Neuron (in vitro differentiated cells): ENCODE measurements at regions not wholly inside any gene's neighbourhood (a gene's known extent, or its start where the extent isn't known, plus 50 kb on each side); places are given as distances from the start of the nearest gene placed in this dataset.
A peak's percentile ranks its signal among the peaks of the same experiment; 100 is the strongest.

Source experiments
- H2AFZ ChIP-seq: one replicate; pipeline ENCODE4 v1.6.1; 2013; ENCODE audit warnings: low read depth, mild to moderate bottlenecking, inconsistent platforms, low read length, moderate library complexity
- H3K27me3 ChIP-seq: one replicate; pipeline ENCODE4 v1.6.1; 2013; ENCODE audit warnings: low read length; ENCODE audit not compliant: insufficient read depth
- H3K36me3 ChIP-seq: one replicate; pipeline ENCODE4 v1.6.1; 2013; ENCODE audit warnings: low read length; ENCODE audit not compliant: insufficient read depth
- H3K4me1 ChIP-seq: one replicate; pipeline ENCODE4 v1.6.1; 2013; ENCODE audit warnings: low read length; ENCODE audit not compliant: insufficient read depth
- H3K4me3 ChIP-seq: 2 replicates; pipeline ENCODE4 v1.5.1; 2013; ENCODE audit warnings: mild to moderate bottlenecking, low read length, moderate library complexity
- H3K9me3 ChIP-seq: one replicate; pipeline ENCODE4 v1.6.1; 2013; ENCODE audit warnings: low read length

DNA sequence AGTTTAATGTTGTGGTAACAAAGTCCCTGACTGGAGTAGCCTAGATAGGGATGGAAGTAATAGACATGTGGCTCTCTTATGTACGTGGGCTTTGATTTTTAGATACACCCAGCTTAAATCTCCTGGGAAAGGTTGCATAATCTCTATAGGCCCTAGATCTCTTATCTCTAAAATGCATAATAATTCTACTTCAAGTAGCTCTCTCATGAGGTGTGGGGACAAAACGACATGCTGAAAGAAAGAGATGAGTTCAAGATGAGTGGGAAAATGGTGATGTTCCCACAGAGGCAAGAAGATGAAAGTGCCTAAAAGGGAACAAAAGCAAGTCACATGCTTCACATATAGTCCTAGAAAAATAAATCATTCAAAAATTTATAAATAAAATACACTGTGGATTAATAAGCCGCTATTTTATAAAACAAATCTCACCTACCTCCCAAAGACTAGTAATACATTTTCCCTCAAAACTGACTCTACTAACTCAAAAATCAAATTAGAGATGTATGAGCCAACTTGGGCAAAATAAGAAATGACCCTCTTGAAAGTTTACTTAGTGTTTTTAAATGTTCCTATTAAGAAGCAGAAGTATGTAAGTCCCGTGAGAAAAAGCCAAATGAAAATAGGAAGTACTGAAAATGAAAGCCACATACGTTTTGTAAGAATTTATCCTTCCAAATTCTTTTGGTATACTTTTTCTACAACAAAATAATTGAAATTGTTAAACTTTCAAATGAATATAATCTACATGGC is 148.2 kb upstream of the ITGA4 start:
- Histone ChIP-seq H3K4me3 (no peak overlapping the region), H3K36me3 (no peaks in the 10 kb centered on the region), H2AFZ (no peak overlapping the region), H3K27me3 (no peaks in the 10 kb centered on the region), H3K4me1 (peaks cover 17% of the 10 kb centered on the region), H3K9me3 (no peaks in the 10 kb centered on the region)

- Histone ChIP-seq H2AFZ (no peak overlapping the region), H3K27me3 (no peaks in the 10 kb centered on the region), H3K4me1 (peaks cover 18% of the 10 kb centered on the region), H3K9me3 (no peaks in the 10 kb centered on the region), H3K36me3 (no peaks in the 10 kb centered on the region), H3K4me3 (no peak overlapping the region)
Measured at GRCh38 chr2:181309586-181309985, 147.6 kb upstream of the ITGA4 start.

GRCh38 chr2:181310967-181311366 is 146.2 kb upstream of the ITGA4 start:
- Histone ChIP-seq H3K9me3 (no peaks in the 10 kb centered on the region), H2AFZ (no peak overlapping the region), H3K27me3 (no peaks in the 10 kb centered on the region), H3K36me3 (no peaks in the 10 kb centered on the region), H3K4me3 (no peak overlapping the region), H3K4me1 (peaks cover 10% of the 10 kb centered on the region)

- Histone ChIP-seq H3K4me1 (peaks cover 2% of the 10 kb centered on the region), H3K36me3 (no peaks in the 10 kb centered on the region), H3K4me3 (no peak overlapping the region), H3K9me3 (no peaks in the 10 kb centered on the region), H2AFZ (peak overlapping the region; percentile 12), H3K27me3 (no peaks in the 10 kb centered on the region)
Measured at GRCh38 chr2:181311837-181312236, 145.3 kb upstream of the ITGA4 start.

DNA sequence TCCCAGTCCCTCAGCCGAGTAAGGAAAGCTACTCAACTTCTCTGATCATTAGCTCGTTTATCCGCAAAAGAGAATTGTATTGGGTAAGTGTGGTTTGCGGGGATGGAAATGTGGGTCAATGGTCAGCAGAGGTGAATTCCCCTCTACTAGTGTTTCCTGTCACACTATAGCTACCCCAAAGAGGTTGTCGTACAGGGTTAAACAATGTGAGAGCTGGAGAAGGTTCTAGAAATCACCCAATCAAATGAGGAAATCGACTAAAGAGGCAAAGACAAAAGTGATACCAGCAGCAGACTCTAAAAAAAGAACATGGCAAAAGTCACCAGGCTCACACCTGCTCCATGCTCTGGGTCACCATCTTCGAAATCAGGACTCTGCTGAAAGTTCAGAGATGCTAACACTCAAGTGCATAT is 144.7 kb upstream of the ITGA4 start:
- Histone ChIP-seq H3K4me1 (peaks cover 2% of the 10 kb centered on the region), H3K27me3 (no peaks in the 10 kb centered on the region), H3K4me3 (no peak overlapping the region), H3K9me3 (no peaks in the 10 kb centered on the region), H2AFZ (peak overlapping the region; percentile 12), H3K36me3 (no peaks in the 10 kb centered on the region)

DNA sequence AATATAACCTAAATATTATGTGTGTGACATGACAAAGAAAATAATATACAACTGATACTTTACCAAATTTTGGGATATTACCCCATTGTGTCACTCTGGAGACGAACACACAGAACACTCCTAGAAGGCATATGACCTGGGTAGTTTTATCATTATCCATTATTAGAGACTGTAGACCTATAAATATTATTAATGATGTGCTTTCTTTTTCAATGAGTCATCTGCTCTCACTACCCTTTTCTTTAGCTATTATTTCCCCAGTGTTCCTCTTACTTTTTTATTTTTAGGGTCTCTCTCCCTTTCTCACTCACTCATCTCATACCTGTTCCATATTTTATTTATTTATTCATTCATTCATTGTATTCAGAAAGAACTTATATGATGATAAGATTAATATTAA is 143.3 kb upstream of the ITGA4 start:
- H3K9me3 ChIP-seq, result no peaks in the 10 kb centered on the region
- no peaks in the 10 kb centered on the region for H3K27me3 ChIP-seq
- H3K36me3 ChIP-seq, result no peaks in the 10 kb centered on the region
- peaks cover 2% of the 10 kb centered on the region for H3K4me1 ChIP-seq
- no peak overlapping the region for H2AFZ ChIP-seq
- no peak overlapping the region for H3K4me3 ChIP-seq

GRCh38 chr2:181314551-181314950 is 142.6 kb upstream of the ITGA4 start:
- no peaks in the 10 kb centered on the region for H3K9me3 ChIP-seq
- H3K4me3 ChIP-seq, result no peak overlapping the region
- H3K27me3 ChIP-seq, result no peaks in the 10 kb centered on the region
- H2AFZ ChIP-seq, result no peak overlapping the region
- H3K36me3 ChIP-seq, result no peaks in the 10 kb centered on the region
- H3K4me1 ChIP-seq, result peaks cover 2% of the 10 kb centered on the region

GRCh38 chr2:181317511-181317910 is 139.7 kb upstream of the ITGA4 start:
- H3K4me1 ChIP-seq, result peaks cover 2% of the 10 kb centered on the region
- no peak overlapping the region for H2AFZ ChIP-seq
- H3K4me3 ChIP-seq, result no peak overlapping the region
- no peaks in the 10 kb centered on the region for H3K27me3 ChIP-seq
- H3K36me3 ChIP-seq, result no peaks in the 10 kb centered on the region
- H3K9me3 ChIP-seq, result no peaks in the 10 kb centered on the region

DNA sequence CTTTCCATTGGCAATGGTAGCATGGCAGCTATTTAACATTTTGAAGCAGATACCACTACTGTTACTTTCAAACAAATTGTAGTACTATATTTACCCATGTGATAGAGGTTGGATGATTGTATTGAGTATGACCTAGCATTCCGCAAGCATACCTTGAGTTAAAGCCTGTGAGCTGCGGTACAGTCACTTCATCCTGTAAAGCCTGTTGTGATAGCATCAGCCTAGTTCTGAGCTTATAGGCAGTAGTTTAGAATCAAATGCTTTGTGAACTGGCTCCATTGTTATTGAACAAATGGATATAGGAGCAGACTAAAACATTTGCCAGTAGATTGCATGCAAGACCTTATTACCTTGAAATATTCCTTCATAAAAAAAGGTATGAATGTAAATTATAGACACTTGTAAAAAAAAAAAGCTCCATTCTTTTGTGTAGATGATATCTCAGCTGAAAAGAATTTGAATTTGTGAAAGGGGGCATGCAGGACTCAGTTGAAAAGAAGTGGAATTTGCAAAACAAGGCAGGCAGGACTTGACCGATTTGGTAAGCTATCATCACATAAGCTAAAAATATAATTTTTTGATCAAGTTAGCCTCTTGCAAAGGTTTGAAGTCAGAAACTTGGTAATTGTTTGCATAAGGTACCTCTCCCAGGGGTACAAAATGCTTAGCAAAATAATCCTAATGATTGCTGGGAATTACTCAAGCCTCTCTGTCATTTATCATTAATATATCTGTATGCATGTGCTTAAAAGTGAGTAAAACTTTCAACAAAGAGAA is 138.5 kb upstream of the ITGA4 start:
- peaks cover 2% of the 10 kb centered on the region for H3K4me1 ChIP-seq
- H2AFZ ChIP-seq, result no peak overlapping the region
- H3K4me3 ChIP-seq, result no peak overlapping the region

DNA sequence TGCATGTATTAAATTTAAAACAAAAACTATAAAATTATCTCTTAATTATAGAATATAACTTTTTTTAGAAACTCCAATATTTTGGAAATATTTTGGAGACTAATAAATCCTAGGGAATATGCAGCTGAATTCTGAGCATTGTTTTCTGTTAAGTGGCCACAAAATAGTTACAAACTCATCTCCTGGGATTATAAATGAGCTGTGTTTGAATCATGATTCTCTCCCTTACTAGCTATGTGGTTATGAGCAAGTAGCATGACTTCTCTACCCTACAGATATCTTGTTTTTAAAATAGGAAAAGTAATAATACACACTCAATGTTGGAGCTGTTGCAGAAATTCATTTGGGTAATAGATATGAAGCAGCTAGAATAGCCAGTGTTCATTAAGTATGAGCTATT is 137.9 kb upstream of the ITGA4 start:
- no peaks in the 10 kb centered on the region for H3K36me3 ChIP-seq
- no peaks in the 10 kb centered on the region for H3K9me3 ChIP-seq
- H2AFZ ChIP-seq, result no peak overlapping the region
- no peak overlapping the region for H3K4me3 ChIP-seq
- H3K4me1 ChIP-seq, result peaks cover 2% of the 10 kb centered on the region
- no peaks in the 10 kb centered on the region for H3K27me3 ChIP-seq

More for the DNA sequence above, 138.5 kb upstream of the ITGA4 start:
- H3K36me3 ChIP-seq, result no peaks in the 10 kb centered on the region
- H3K27me3 ChIP-seq, result no peaks in the 10 kb centered on the region
- H3K9me3 ChIP-seq, result no peaks in the 10 kb centered on the region

GRCh38 chr2:181320638-181321037 is 136.5 kb upstream of the ITGA4 start:
- Histone ChIP-seq H3K27me3 (no peaks in the 10 kb centered on the region), H3K4me1 (no peaks in the 10 kb centered on the region)

GRCh38 chr2:181324912-181325311 is 132.3 kb upstream of the ITGA4 start:
- H3K27me3 ChIP-seq, result no peaks in the 10 kb centered on the region
- no peak overlapping the region for H2AFZ ChIP-seq
- H3K36me3 ChIP-seq, result no peaks in the 10 kb centered on the region
- no peak overlapping the region for H3K4me3 ChIP-seq
- H3K9me3 ChIP-seq, result no peaks in the 10 kb centered on the region
- H3K4me1 ChIP-seq, result no peaks in the 10 kb centered on the region

More at GRCh38 chr2:181320638-181321037, 136.5 kb upstream of the ITGA4 start:
- H3K36me3 ChIP-seq, result no peaks in the 10 kb centered on the region
- no peak overlapping the region for H3K4me3 ChIP-seq
- no peak overlapping the region for H2AFZ ChIP-seq
- no peaks in the 10 kb centered on the region for H3K9me3 ChIP-seq

- Histone ChIP-seq H3K4me1 (no peaks in the 10 kb centered on the region), H3K36me3 (no peaks in the 10 kb centered on the region), H3K27me3 (no peaks in the 10 kb centered on the region), H3K9me3 (no peaks in the 10 kb centered on the region), H2AFZ (no peak overlapping the region), H3K4me3 (no peak overlapping the region)
Measured at GRCh38 chr2:181326661-181327060, 130.5 kb upstream of the ITGA4 start.
